ENCODE measurements at regions not wholly inside any gene's neighbourhood (a gene's known extent, or its start where the extent isn't known, plus 50 kb on each side); places are given as distances from the start of the nearest gene placed in this dataset.
"Not testable (repeated sequence)": the region's sequence is repeated elsewhere in the genome, so short reads cannot be mapped to it uniquely, and the experiment has no call there.

- Mint-ChIP-seq H3K27me3 (ENCODE audit: low read depth) (no peaks in the 10 kb centered on the region), H3K9me3 (peaks cover 2% of the 10 kb centered on the region), H3K27ac (ENCODE audit: unreplicated experiment) (no peak overlapping the region), H3K4me1 (peaks cover 9% of the 10 kb centered on the region), H3K36me3 (ENCODE audit: low read depth) (no peaks in the 10 kb centered on the region), H3K4me3 (no peak overlapping the region)
- TF ChIP-seq CTCF (conservative IDR thresholded peaks at IDR 0.05): no peak
- DNase-seq (ENCODE audit: low read depth, low spot score): no peak
Measured at GRCh38 chr5:51802551-51803184, 419.4 kb downstream of the ISL1 start.

GRCh38 chr5:51806677-51807076 lies 423.4 kb downstream of the ISL1 start:
- Mint-ChIP-seq H3K4me1 (peaks cover 9% of the 10 kb centered on the region), H3K27me3 (ENCODE audit: low read depth) (no peaks in the 10 kb centered on the region), H3K9me3 (no peaks in the 10 kb centered on the region), H3K36me3 (ENCODE audit: low read depth) (no peaks in the 10 kb centered on the region), H3K4me3 (no peak overlapping the region), H3K27ac (ENCODE audit: unreplicated experiment) (no peak overlapping the region)
- no peak for TF ChIP-seq CTCF (conservative IDR thresholded peaks at IDR 0.05)
- DNase-seq (ENCODE audit: low read depth, low spot score): no peak

GRCh38 chr5:51810592-51810991 lies 427.3 kb downstream of the ISL1 start:
- Mint-ChIP-seq H3K4me3 (no peak overlapping the region), H3K36me3 (ENCODE audit: low read depth) (no peaks in the 10 kb centered on the region), H3K4me1 (peaks cover 9% of the 10 kb centered on the region), H3K9me3 (no peaks in the 10 kb centered on the region), H3K27me3 (ENCODE audit: low read depth) (no peaks in the 10 kb centered on the region), H3K27ac (ENCODE audit: unreplicated experiment) (peak overlapping the region; percentile 19)
- DNase-seq (ENCODE audit: low read depth, low spot score): no peak
- no peak for TF ChIP-seq CTCF (conservative IDR thresholded peaks at IDR 0.05)

- no peaks in the 10 kb centered on the region for H3K27me3 Mint-ChIP-seq (ENCODE audit: low read depth)
- DNase-seq (ENCODE audit: low read depth, low spot score): no peak
- TF ChIP-seq CTCF (conservative IDR thresholded peaks at IDR 0.05): no peak
- H3K4me1 Mint-ChIP-seq: peaks cover 4% of the 10 kb centered on the region
- no peak overlapping the region for H3K4me3 Mint-ChIP-seq
- no peaks in the 10 kb centered on the region for H3K9me3 Mint-ChIP-seq
- no peaks in the 10 kb centered on the region for H3K36me3 Mint-ChIP-seq (ENCODE audit: low read depth)
- H3K27ac Mint-ChIP-seq (ENCODE audit: unreplicated experiment): peak overlapping the region; percentile 90
Measured at GRCh38 chr5:51811883-51812471, 428.7 kb downstream of the ISL1 start.

- not testable (repeated sequence) for H3K27me3 Mint-ChIP-seq (ENCODE audit: low read depth); H3K36me3 Mint-ChIP-seq (ENCODE audit: low read depth); H3K27ac Mint-ChIP-seq (ENCODE audit: unreplicated experiment); H3K4me1 Mint-ChIP-seq; H3K4me3 Mint-ChIP-seq; H3K9me3 Mint-ChIP-seq; DNase-seq (ENCODE audit: low read depth, low spot score)
Measured at GRCh38 chr5:51814817-51815216, 431.6 kb downstream of the ISL1 start.

- DNase-seq (ENCODE audit: low read depth, low spot score): no peak
- H3K9me3 Mint-ChIP-seq: no peaks in the 10 kb centered on the region
- H3K27me3 Mint-ChIP-seq (ENCODE audit: low read depth): no peaks in the 10 kb centered on the region
- TF ChIP-seq CTCF (conservative IDR thresholded peaks at IDR 0.05): no peak
- H3K27ac Mint-ChIP-seq (ENCODE audit: unreplicated experiment): no peak overlapping the region
- peaks cover 4% of the 10 kb centered on the region for H3K4me1 Mint-ChIP-seq
- no peaks in the 10 kb centered on the region for H3K36me3 Mint-ChIP-seq (ENCODE audit: low read depth)
- no peak overlapping the region for H3K4me3 Mint-ChIP-seq
Measured at GRCh38 chr5:51816427-51816826, 433.2 kb downstream of the ISL1 start.

Measured in neural crest cell (in vitro differentiated cells).